GM12872 (cell line): ENCODE measurements at regions not wholly inside any gene's neighbourhood (a gene's known extent, or its start where the extent isn't known, plus 50 kb on each side); places are given as distances from the start of the nearest gene placed in this dataset.

Source experiments
- TF ChIP-seq, protein P1 (sequence below): IDR thresholded peaks from 3 replicates; pipeline ENCODE4 v1.5.1; 2011; ENCODE audit warnings: low read depth, mild to moderate bottlenecking, low read length, moderate library complexity; ENCODE audit not compliant: insufficient read depth

DNA sequence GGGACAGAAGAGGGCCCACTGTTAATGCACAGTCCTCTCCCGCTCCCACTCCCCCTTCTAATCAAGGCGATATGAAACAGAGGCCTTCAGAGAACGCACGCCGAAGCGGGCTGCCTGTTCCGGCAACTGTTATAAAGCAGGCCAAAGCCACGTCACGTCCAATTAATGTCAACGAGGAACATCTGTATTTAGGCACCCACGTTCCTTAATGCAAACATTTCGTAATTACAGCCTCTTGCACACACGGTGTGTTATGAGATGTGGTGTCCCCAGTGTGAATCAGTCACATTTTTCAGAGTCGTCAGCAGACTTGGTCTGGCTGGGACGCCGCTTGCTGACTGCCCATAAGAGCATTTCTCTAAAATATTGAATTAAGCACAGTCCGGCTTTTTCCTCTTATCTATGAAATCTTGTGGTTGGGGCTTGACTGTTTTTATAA is 339.0 kb downstream of the NSG2 start:
- TF ChIP-seq, protein P1, sequence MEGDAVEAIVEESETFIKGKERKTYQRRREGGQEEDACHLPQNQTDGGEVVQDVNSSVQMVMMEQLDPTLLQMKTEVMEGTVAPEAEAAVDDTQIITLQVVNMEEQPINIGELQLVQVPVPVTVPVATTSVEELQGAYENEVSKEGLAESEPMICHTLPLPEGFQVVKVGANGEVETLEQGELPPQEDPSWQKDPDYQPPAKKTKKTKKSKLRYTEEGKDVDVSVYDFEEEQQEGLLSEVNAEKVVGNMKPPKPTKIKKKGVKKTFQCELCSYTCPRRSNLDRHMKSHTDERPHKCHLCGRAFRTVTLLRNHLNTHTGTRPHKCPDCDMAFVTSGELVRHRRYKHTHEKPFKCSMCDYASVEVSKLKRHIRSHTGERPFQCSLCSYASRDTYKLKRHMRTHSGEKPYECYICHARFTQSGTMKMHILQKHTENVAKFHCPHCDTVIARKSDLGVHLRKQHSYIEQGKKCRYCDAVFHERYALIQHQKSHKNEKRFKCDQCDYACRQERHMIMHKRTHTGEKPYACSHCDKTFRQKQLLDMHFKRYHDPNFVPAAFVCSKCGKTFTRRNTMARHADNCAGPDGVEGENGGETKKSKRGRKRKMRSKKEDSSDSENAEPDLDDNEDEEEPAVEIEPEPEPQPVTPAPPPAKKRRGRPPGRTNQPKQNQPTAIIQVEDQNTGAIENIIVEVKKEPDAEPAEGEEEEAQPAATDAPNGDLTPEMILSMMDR: no peak

DNA sequence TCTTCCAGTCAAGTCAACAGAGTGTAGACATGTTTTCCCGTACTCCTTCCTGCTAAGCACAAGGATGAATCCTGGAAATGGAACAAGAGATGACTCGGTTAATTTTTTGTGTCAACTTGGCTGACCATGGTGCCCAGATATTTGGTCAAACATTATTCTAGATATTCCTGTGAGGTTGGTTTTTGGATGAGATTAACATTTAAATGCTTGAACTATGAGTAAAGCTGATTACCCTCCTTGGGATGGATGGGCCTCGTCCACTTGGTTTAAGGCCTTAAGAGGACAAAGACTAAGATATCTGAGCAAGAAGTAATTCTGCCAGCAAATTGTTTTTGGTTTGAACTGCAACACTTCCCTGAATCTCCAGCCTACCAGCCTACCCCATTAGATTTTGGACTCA is 338.1 kb upstream of the MSX2 start:
- TF ChIP-seq, protein P1: no peak

DNA sequence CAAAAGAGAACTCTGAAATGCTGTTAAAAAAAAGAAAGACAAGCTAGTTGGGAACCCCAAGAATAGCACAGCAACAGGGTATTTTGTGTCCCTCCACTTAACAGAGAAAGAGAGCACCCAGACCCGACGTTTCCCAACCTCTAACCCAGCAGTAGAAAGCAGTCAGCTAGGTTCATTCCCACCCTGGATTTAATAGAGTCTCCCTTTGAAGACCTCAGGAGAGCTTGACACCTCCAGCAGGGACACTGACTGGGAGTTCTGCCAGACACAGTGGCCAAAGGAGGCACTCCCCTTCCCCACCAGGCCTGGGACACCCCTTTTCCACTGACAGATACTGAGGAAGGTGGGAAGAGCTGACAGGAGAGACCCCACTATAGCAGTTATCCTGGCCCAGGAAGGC is 337.5 kb upstream of the MSX2 start:
- TF ChIP-seq, protein P1: no peak

DNA sequence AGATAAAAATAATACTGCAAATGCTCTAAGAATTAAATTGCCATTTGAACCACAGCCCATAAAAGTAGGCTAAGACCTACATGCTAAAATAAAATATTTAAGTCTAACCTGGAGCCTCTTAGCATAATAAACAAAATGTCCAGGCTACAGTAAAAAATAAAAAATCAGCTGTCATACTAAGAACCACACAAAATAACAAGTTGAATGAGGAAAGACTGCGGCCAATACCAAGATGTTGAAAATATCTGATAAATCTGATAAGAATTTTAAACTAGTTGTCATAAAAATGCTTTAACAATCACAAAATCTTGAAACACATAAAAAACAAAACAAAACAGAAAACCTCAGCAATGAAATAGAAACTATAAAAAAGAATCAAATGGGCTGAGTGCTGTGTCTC is 336.9 kb upstream of the MSX2 start:
- TF ChIP-seq, protein P1: no peak

DNA sequence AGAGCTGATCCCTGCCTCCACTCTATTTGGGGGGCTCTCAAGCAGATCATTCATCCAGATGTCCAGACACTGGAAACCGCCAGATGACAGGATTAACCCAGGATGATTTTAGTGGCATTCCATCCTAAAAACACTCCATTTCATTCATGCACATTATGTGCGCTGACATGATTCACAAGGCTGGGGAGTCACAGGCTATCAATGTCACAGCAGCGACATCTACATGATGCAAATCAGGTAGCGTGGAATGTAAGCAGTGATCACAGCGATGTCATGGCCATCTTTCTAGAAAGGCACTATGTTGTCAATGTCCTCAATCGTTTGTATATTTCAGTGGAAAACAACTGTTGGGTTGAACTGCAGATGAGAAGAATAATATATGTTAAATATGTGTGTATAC is 331.5 kb upstream of the MSX2 start:
- TF ChIP-seq, protein P1: no peak

DNA sequence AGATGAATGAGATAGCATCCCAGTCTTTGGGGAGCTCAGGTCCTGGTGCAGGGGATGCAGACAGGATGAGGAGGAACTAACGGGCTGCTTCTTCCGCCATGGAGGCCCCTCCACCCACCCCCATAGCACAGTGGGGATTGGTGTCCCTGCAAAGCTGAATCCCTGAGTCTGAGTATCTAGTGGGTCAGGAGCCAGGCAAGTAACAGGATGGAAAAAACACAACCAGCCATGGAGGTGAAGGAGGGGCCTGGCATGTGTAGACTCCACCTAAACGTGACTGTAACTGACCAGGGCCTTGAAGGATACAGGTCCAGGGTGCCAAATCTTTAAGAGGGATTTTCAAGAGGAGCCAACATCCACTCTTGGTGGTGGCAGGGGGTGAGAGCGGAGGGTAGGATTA is 327.8 kb upstream of the MSX2 start:
- TF ChIP-seq, protein P1: no peak

DNA sequence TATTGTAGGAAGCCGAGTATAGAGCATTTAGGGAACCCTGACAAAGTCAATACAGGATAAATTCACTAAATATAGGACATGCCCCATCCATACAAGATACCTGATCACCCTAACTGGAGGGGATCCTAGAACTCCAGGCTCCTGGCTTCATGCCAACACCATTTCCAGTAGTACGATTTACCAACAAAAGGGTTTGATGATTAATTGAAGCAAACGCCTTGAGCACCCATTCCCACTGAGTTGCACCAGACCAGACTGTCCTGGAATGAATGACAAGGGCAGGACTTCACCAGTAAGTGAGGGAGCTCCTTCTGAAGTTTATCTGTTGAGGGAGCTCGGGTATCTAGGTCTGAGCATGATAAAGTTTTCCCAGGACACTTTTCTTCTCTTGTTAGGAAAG is 327.2 kb upstream of the MSX2 start:
- TF ChIP-seq, protein P1: no peak

DNA sequence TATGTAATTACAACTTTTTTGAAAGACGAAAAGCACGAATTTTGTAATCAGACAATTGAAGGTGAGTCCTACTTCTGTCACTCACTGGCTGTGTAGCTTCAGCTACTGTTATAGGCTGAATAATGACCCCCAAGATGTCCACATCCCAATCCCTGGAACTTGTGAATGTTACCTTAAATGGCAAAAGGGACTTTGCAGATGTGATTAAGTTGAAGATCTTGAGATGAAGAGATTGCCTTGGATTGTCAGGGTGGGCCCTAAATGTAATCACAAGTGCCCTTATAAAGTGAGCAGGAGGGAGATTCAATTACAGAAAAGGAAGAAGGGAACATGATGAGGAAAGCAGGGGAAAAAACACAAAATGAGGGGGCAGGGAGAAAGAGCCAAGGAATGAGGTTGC is 326.2 kb upstream of the MSX2 start:
- TF ChIP-seq, protein P1: no peak
